Kidney epithelial cell (primary cell): ENCODE measurements at regions not wholly inside any gene's neighbourhood (a gene's known extent, or its start where the extent isn't known, plus 50 kb on each side); places are given as distances from the start of the nearest gene placed in this dataset.
"Not testable (repeated sequence)": the region's sequence is repeated elsewhere in the genome, so short reads cannot be mapped to it uniquely, and the experiment has no call there.

Experiments
- DNase-seq: peaks from one replicate; pipeline ENCODE4 v3.0.0-alpha.2; 2010; ENCODE audit warnings: low read depth
- H3K27me3 ChIP-seq: 2 replicates; pipeline ENCODE4 v1.6.0; 2011; ENCODE audit warnings: low read length; ENCODE audit not compliant: control insufficient read depth, insufficient read depth
- H3K36me3 ChIP-seq: 2 replicates; pipeline ENCODE4 v1.5.1; 2011; ENCODE audit warnings: low read length; ENCODE audit not compliant: control insufficient read depth, insufficient read depth
- H3K4me3 ChIP-seq: 2 replicates; pipeline ENCODE4 v1.5.1; 2011; ENCODE audit warnings: low read depth, mild to moderate bottlenecking, control low read depth, low read length
- TF ChIP-seq, protein P1 (sequence below): IDR thresholded peaks from 2 replicates; pipeline ENCODE4 v1.5.1; 2011; ENCODE audit warnings: mild to moderate bottlenecking, moderate library complexity, low read length, control low read depth, inconsistent platforms; ENCODE audit not compliant: insufficient read depth, poor library complexity, severe bottlenecking

DNA sequence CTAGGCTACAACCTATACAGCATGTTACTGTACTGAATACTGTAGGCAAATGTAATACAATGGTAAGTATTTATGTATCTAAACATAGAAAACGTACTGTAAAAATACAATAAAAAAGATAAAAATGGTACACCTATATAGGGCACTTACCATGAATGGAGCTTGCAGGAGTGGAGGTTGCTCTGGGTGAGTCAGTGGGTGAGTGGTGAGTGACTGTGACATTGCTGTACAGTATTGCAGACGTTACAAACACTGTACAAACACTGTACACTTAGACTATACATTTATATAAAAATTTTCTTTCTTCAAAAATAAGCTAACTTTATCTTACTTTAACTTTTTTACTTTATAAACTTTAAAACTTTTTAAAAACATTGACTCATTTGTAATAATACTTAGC is 190.3 kb upstream of the NR3C2 start:
- Histone ChIP-seq H3K36me3 (no peaks in the 10 kb centered on the region), H3K4me3 (no peak overlapping the region), H3K27me3 (no peaks in the 10 kb centered on the region)
- TF ChIP-seq, protein P1, sequence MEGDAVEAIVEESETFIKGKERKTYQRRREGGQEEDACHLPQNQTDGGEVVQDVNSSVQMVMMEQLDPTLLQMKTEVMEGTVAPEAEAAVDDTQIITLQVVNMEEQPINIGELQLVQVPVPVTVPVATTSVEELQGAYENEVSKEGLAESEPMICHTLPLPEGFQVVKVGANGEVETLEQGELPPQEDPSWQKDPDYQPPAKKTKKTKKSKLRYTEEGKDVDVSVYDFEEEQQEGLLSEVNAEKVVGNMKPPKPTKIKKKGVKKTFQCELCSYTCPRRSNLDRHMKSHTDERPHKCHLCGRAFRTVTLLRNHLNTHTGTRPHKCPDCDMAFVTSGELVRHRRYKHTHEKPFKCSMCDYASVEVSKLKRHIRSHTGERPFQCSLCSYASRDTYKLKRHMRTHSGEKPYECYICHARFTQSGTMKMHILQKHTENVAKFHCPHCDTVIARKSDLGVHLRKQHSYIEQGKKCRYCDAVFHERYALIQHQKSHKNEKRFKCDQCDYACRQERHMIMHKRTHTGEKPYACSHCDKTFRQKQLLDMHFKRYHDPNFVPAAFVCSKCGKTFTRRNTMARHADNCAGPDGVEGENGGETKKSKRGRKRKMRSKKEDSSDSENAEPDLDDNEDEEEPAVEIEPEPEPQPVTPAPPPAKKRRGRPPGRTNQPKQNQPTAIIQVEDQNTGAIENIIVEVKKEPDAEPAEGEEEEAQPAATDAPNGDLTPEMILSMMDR, result no peak
- DNase-seq, result no peak

DNA sequence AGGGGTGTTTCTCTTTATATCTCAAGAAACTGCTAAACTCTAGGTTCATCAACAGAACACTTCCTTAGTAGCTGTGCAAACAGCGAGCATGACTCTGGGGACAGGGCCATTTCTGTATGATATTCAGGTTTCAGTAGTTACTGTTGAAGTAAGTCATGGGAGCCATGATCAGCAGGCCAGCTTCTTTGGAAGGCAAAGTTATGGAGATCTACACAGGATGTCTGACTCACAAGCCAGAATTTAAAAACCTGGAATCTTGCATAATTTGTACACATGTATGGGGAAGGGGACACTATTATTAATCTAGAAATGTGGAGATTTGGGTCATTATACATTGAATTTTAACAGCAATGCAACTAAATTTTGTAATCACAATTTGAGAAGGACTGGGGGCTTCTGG is 187.8 kb upstream of the NR3C2 start:
- H3K27me3 ChIP-seq, result no peaks in the 10 kb centered on the region
- no peaks in the 10 kb centered on the region for H3K36me3 ChIP-seq
- TF ChIP-seq, protein P1, result no peak
- DNase-seq, result no peak
- no peak overlapping the region for H3K4me3 ChIP-seq

DNA sequence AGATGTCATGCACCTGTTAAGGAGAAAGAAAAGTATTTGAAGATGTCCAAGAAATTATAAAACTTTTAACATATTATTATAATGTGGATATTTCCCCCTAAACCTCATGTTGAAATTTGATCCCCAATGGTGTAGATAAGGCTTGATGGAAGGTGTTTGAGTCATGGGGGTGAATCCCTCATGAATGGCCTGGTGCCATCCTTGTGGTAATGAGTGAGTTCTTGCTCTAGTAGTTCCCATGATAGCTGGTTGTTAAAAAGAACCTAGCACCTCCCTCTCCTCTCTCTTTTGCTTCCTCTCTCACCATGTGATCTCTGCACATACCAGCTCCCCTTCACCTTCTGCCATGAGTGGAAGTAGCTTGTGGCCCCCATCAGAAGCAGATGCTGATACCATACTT is 176.6 kb upstream of the NR3C2 start:
- TF ChIP-seq, protein P1, result no peak
- Histone ChIP-seq H3K4me3 (no peak overlapping the region), H3K27me3 (no peaks in the 10 kb centered on the region), H3K36me3 (no peaks in the 10 kb centered on the region)
- DNase-seq, result no peak

DNA sequence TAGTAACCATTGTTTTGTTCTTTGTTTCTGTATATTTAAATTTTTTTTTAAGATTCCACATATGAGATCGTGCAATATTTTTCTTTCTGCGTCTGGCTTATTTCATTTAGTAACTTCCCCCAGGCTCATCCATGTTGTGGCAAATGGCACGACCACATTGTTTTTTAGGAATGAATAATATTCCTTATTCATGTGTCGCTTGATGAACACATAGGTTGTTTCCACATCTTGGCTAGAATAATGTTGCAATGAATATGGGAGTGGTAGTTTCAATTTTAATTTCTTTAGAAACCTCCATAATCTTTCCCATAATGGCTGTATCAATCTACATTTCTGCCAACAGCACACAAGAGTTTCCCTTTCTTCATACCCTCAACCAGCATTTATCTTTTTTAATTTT is 166.8 kb upstream of the NR3C2 start:
- no peaks in the 10 kb centered on the region for H3K36me3 ChIP-seq
- TF ChIP-seq, protein P1, result no peak
- no peak for DNase-seq
- H3K4me3 ChIP-seq, result no peak overlapping the region
- no peaks in the 10 kb centered on the region for H3K27me3 ChIP-seq

DNA sequence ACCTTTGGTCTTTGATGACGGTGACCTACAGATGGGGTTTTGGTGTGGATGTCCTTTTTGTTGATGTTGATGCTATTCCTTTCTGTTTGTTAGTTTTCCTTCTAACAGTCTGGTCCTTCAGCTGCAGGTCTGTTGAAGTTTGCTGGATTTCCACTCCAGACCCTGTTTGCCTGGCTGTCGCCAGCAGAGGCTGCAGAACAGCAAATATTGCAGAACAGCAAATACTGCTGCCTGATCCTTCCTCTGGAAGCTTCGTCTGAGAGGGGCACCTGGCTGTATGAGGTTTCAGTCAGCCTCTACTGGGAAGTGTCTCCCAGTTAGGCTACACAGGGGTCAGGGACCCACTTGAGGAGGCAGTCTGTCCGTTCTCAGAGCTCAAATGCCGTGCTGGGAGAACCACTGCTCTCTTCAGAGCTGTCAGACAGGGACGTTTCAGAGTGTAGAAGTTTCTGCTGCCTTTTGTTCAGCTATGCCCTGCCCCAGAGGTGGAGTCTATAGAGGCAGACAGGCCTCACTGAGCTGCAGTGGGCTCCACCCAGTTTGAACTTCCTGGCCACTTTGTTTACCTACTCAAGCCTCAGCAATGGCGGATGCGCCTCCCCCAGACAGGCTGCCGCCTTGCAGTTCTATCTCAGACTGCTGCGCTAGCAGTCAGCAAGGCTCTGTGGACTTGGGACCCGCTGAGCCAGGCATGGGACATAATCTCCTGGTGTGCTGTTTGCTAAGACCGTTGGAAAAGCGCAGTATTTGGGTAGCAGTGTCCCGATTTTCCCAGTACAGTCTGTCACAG is 156.4 kb upstream of the NR3C2 start:
- not testable (repeated sequence) for DNase-seq, H3K36me3 ChIP-seq, H3K4me3 ChIP-seq, H3K27me3 ChIP-seq

DNA sequence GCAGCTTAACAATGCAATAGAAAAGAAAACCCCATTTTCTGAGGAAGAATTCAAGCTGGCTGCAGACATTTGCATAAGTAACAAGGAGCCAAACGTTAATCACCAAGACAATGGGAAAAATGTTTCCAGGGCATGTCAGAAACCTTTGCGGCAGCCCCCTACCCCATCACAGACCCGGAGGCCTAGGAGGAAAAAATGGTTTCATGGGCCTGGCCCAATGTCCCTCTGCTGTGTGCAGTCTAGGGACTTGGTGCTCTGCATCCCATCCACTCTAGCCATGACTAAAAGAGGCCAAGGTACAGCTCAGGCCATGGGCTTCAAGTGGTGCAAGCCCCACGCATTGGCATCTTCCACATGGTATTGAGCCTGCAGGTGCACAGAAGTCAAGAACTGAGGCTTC is 147.0 kb upstream of the NR3C2 start:
- DNase-seq, result no peak
- H3K27me3 ChIP-seq, result no peaks in the 10 kb centered on the region
- TF ChIP-seq, protein P1, result no peak
- H3K4me3 ChIP-seq, result no peak overlapping the region
- H3K36me3 ChIP-seq, result no peaks in the 10 kb centered on the region
